ENCODE measurements at regions not wholly inside any gene's neighbourhood (a gene's known extent, or its start where the extent isn't known, plus 50 kb on each side); places are given as distances from the start of the nearest gene placed in this dataset.

DNA sequence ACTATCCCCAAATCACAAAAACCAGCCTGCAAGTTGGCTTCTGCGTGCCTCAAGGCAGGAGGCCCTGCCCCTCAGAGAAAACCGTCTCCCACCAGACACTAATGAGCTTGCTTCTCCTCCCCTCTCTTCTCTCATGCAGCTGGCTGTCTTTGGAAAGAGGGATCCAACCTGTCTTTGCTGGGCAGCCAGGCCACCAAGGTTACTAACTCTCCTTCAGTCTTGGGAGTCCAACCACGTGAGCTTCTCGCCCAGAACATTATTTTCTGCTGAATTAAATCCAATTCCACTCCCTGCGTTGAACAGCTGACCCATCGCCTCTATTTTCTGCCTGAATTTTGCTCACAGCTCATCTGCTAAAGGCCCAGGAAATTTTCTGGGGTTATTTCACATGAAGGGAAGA is 291.3 kb upstream of the NCKAP5 start:
- DNase-seq (ENCODE audit: low read depth), result no peak
- H3K4me3 ChIP-seq (ENCODE audit: low read depth, low read length), result no peak overlapping the region
- no peak for TF ChIP-seq CTCF (IDR thresholded peaks at IDR 0.05; ENCODE audit: insufficient read depth, low read length, poor library complexity, severe bottlenecking)
- no peaks in the 10 kb centered on the region for H3K27me3 ChIP-seq (ENCODE audit: control insufficient read depth, insufficient read depth, low read length)
- no peaks in the 10 kb centered on the region for H3K36me3 ChIP-seq (ENCODE audit: control insufficient read depth, insufficient read depth, low read length)

DNA sequence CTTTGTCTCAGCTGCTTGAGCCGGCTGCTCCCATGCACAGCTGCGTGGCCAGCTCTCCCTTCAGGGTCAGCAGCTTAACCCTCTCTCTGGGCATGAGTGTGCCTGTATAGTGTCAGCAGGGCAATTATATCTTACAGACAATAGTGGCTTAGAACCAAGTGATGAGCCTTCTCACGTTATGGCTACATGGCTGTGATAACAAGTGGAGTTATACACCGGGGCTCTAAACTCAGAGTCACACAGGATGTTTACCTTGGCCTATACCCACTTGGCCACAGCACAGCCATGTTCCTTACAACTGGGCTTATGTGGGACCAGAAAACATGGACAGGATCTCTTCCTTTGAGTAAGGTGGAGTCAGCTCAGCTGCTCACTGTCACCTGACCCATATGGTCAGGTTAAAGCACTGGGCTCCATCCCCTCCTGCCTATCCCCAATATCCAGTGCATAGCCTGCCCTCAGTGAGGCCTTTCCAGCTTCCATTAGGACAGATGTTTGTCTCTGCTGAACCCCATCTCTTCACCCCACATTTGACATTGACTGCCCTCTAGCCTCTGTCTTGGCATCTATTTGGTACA is 294.2 kb upstream of the NCKAP5 start:
- TF ChIP-seq CTCF (IDR thresholded peaks at IDR 0.05; ENCODE audit: insufficient read depth, low read length, poor library complexity, severe bottlenecking), result no peak
- Histone ChIP-seq H3K36me3 (ENCODE audit: control insufficient read depth, insufficient read depth, low read length) (no peaks in the 10 kb centered on the region), H3K27me3 (ENCODE audit: control insufficient read depth, insufficient read depth, low read length) (no peaks in the 10 kb centered on the region), H3K4me3 (ENCODE audit: low read depth, low read length) (no peak overlapping the region)
- DNase-seq (ENCODE audit: low read depth), result no peak

- Histone ChIP-seq H3K36me3 (ENCODE audit: control insufficient read depth, insufficient read depth, low read length) (no peaks in the 10 kb centered on the region), H3K27me3 (ENCODE audit: control insufficient read depth, insufficient read depth, low read length) (no peaks in the 10 kb centered on the region), H3K4me3 (ENCODE audit: low read depth, low read length) (no peak overlapping the region)
- DNase-seq (ENCODE audit: low read depth), result no peak
- no peak for TF ChIP-seq CTCF (IDR thresholded peaks at IDR 0.05; ENCODE audit: insufficient read depth, low read length, poor library complexity, severe bottlenecking)
Measured at GRCh38 chr2:133863106-133863800, 295.0 kb upstream of the NCKAP5 start.

DNA sequence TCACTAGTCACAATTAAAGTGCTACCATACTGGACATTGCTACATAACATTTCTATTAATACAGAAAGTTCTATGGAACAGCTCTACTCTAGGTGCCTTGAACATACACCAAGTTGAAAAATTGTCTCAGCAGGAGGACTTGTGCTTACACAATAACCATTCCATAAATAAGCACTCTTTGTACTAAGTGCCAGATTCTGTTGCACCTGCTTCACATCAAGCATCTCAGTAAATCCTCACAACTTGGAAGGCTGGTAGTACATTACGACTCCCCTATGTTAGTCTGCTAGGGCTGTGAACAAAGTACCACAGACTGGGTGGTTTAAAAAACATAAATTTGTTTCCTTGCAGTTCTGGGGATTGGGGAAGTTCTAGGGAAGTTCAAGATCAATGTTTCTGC is 296.9 kb upstream of the NCKAP5 start:
- no peak overlapping the region for H3K4me3 ChIP-seq (ENCODE audit: low read depth, low read length)
- DNase-seq (ENCODE audit: low read depth), result no peak
- H3K36me3 ChIP-seq (ENCODE audit: control insufficient read depth, insufficient read depth, low read length), result no peaks in the 10 kb centered on the region
- TF ChIP-seq CTCF (IDR thresholded peaks at IDR 0.05; ENCODE audit: insufficient read depth, low read length, poor library complexity, severe bottlenecking), result no peak
- no peaks in the 10 kb centered on the region for H3K27me3 ChIP-seq (ENCODE audit: control insufficient read depth, insufficient read depth, low read length)

- H3K36me3 ChIP-seq (ENCODE audit: control insufficient read depth, insufficient read depth, low read length), result no peaks in the 10 kb centered on the region
- H3K4me3 ChIP-seq (ENCODE audit: low read depth, low read length), result no peak overlapping the region
- TF ChIP-seq CTCF (IDR thresholded peaks at IDR 0.05; ENCODE audit: insufficient read depth, low read length, poor library complexity, severe bottlenecking), result no peak
- no peak for DNase-seq (ENCODE audit: low read depth)
- no peaks in the 10 kb centered on the region for H3K27me3 ChIP-seq (ENCODE audit: control insufficient read depth, insufficient read depth, low read length)
Measured at GRCh38 chr2:133867166-133867565, 298.9 kb upstream of the NCKAP5 start.

Data from kidney epithelial cell (primary cell).